A673 (cell line): ENCODE measurements at regions not wholly inside any gene's neighbourhood (a gene's known extent, or its start where the extent isn't known, plus 50 kb on each side); places are given as distances from the start of the nearest gene placed in this dataset.

Experiments
- BruUV-seq: library from RNA; stranded (reverse); fragments of 400-500 nt; replicated peaks from 2 replicates; lab custom pipeline; 2021; lab: Mats Ljungman, UMichigan
- CTCF ChIA-PET: fragments of 300-600 bp; sonication (Branson Sonifier 250); formaldehyde crosslinking; loops from one replicate; lab custom pipeline; 2022; ENCODE audit warnings: antibody characterized with exemption; lab: Charles Lee
- POLR2A ChIA-PET: fragments of 300-600 bp; sonication (Branson Sonifier 250); formaldehyde crosslinking; loops from one replicate; lab custom pipeline; 2022; ENCODE audit warnings: antibody characterized with exemption; ENCODE audit not compliant: low non-redundant PET; lab: Charles Lee
- DNase-seq: peaks from one replicate; pipeline ENCODE4 v3.0.0-alpha.2; 2015; ENCODE audit warnings: low spot score
- H3K27ac ChIP-seq: fragments of 200-600 bp; sonication (generic); 2 replicates; pipeline ENCODE4 v1.5.1; 2016; ENCODE audit warnings: mixed run types, low read depth, mild to moderate bottlenecking, mixed read lengths, antibody characterized with exemption, low read length; ENCODE audit not compliant: poor library complexity, severe bottlenecking
- H3K27me3 ChIP-seq: fragments of 200-600 bp; sonication (generic); replicated peaks from 2 replicates; pipeline ENCODE4 v1.6.1; 2017; ENCODE audit warnings: mixed run types, low read depth, mild to moderate bottlenecking, mixed read lengths, antibody characterized with exemption, low read length; ENCODE audit not compliant: insufficient read depth, poor library complexity
- H3K36me3 ChIP-seq: fragments of 200-600 bp; sonication (generic); 2 replicates; pipeline ENCODE4 v1.6.1; 2016; ENCODE audit warnings: mixed run types, mild to moderate bottlenecking, mixed read lengths, antibody characterized with exemption, low read length; ENCODE audit not compliant: insufficient read depth, poor library complexity, severe bottlenecking
- H3K4me1 ChIP-seq: fragments of 200-600 bp; sonication (generic); 2 replicates; pipeline ENCODE4 v1.6.1; 2017; ENCODE audit warnings: mixed run types, mild to moderate bottlenecking, mixed read lengths, antibody characterized with exemption, low read length; ENCODE audit not compliant: insufficient read depth, poor library complexity, severe bottlenecking
- H3K4me3 ChIP-seq: fragments of 200-600 bp; sonication (generic); 2 replicates; pipeline ENCODE4 v1.5.1; 2016; ENCODE audit warnings: low read depth, mixed run types, mild to moderate bottlenecking, mixed read lengths, low read length; ENCODE audit not compliant: poor library complexity, severe bottlenecking
- H3K9me3 ChIP-seq: fragments of 200-600 bp; sonication (generic); 2 replicates; pipeline ENCODE4 v1.6.1; 2016; ENCODE audit warnings: mixed run types, low read depth, mild to moderate bottlenecking, mixed read lengths, antibody characterized with exemption, low read length; ENCODE audit not compliant: poor library complexity, severe bottlenecking
- CTCF ChIP-seq: fragments of 300-800, 200-600 bp; sonication (generic); conservative IDR thresholded peaks from 2 replicates; pipeline ENCODE4 v1.5.1; 2017; ENCODE audit warnings: low read depth, mild to moderate bottlenecking, antibody characterized with exemption, low read length, moderate library complexity, mixed read lengths
- EZH2 ChIP-seq: fragments of 200-600 bp; sonication (generic); IDR thresholded peaks from 2 replicates; pipeline ENCODE4 v1.6.1; 2017; ENCODE audit warnings: borderline replicate concordance, low read depth, mild to moderate bottlenecking, mixed read lengths, antibody characterized with exemption, low read length; ENCODE audit not compliant: poor library complexity, severe bottlenecking
- intact Hi-C: fragments of 100-400 bp; cut with micrococcal nuclease; formaldehyde crosslinking; loops from one replicate; pipeline ENCODE4 v1.10.0; 2022; ENCODE audit not compliant: unreplicated experiment

GRCh38 chr2:185471441-185471840, 267.2 kb upstream of the FSIP2 start:
- CTCF ChIA-PET = no interaction called here

GRCh38 chr2:185472574-185472973, 266.0 kb upstream of the FSIP2 start:
- TF ChIP-seq EZH2 (no peak), CTCF (no peak)
- H3K27me3 ChIP-seq = peaks cover 16% of the 10 kb centered on the region
- no peaks in the 10 kb centered on the region for H3K9me3 ChIP-seq
- H3K4me1 ChIP-seq = peaks cover 6% of the 10 kb centered on the region
- DNase-seq = no peak
- H3K27ac ChIP-seq = no peak overlapping the region
- H3K4me3 ChIP-seq = no peak overlapping the region
- H3K36me3 ChIP-seq = no peaks in the 10 kb centered on the region
- ChIA-PET POLR2A (no interaction called here), CTCF (no interaction called here)
- BruUV-seq = no TSS peak
- intact Hi-C loops = no loop called here

More at GRCh38 chr2:185471441-185471840, 267.2 kb upstream of the FSIP2 start:
- no TSS peak for BruUV-seq
- intact Hi-C loops = no loop called here
- H3K4me3 ChIP-seq = no peak overlapping the region
- POLR2A ChIA-PET = no interaction called here
- no peaks in the 10 kb centered on the region for H3K9me3 ChIP-seq
- H3K36me3 ChIP-seq = no peaks in the 10 kb centered on the region
- no peak overlapping the region for H3K27ac ChIP-seq
- H3K4me1 ChIP-seq = peaks cover 6% of the 10 kb centered on the region
- TF ChIP-seq CTCF (no peak), EZH2 (no peak)
- peaks cover 9% of the 10 kb centered on the region for H3K27me3 ChIP-seq
- DNase-seq = no peak

DNA sequence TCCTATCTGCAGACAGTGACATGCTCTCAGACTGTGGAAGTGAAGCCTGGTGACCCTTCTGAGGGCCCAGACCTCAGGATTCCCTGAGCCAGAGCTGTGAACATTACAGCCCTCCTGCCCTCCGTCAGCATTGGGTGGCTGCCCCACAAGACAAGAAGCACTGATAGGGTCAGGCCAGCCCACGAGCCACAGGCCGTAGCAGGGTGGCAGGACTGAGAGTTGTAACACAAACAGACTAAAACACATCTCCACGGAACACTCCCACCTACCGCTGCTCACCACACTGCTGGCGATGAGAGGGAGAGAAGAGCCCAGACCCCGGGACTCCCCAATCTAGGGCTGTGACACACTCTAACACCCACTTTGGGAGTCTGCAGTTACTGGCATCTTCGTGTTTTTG, 264.8 kb upstream of the FSIP2 start:
- TF ChIP-seq CTCF (no peak), EZH2 (no peak)
- Histone ChIP-seq H3K27me3 (peaks cover 29% of the 10 kb centered on the region), H3K4me1 (peaks cover 6% of the 10 kb centered on the region), H3K9me3 (no peaks in the 10 kb centered on the region), H3K4me3 (no peak overlapping the region), H3K36me3 (no peaks in the 10 kb centered on the region), H3K27ac (no peak overlapping the region)
- ChIA-PET POLR2A (no interaction called here), CTCF (no interaction called here)
- DNase-seq = no peak
- intact Hi-C loops = no loop called here
- no TSS peak for BruUV-seq
